ENCODE measurements at regions not wholly inside any gene's neighbourhood (a gene's known extent, or its start where the extent isn't known, plus 50 kb on each side); places are given as distances from the start of the nearest gene placed in this dataset.
"Not testable (repeated sequence)": the region's sequence is repeated elsewhere in the genome, so short reads cannot be mapped to it uniquely, and the experiment has no call there.

- no peak overlapping the region for H3K4me3 ChIP-seq
- H3K4me1 ChIP-seq: no peaks in the 10 kb centered on the region
- H3K27ac ChIP-seq: no peak overlapping the region
- no peaks in the 10 kb centered on the region for H3K27me3 ChIP-seq
- no peaks in the 10 kb centered on the region for H3K9me3 ChIP-seq
- H3K36me3 ChIP-seq: no peaks in the 10 kb centered on the region
- DNase-seq: no peak
- TF ChIP-seq CTCF (IDR thresholded peaks at IDR 0.05): no peak
- intact Hi-C loops (cut with DNase I; ENCODE audit: low total_unique reads): no loop called here
Measured at GRCh38 chr4:104549736-104550135, 55.0 kb upstream of the CXXC4 start.

- no peak overlapping the region for H3K27ac ChIP-seq
- intact Hi-C loops (cut with DNase I; ENCODE audit: low total_unique reads): no loop called here
- H3K9me3 ChIP-seq: peaks cover 0 to 3% (median 0%) of the 10 kb centered on the region in 3 donors
- H3K27me3 ChIP-seq: no peaks in the 10 kb centered on the region
- no peaks in the 10 kb centered on the region for H3K36me3 ChIP-seq
- TF ChIP-seq CTCF (IDR thresholded peaks at IDR 0.05): no peak
- no peak overlapping the region for H3K4me3 ChIP-seq
- no peak for DNase-seq
- H3K4me1 ChIP-seq: no peaks in the 10 kb centered on the region
Measured at GRCh38 chr4:104559502-104559901, 64.8 kb upstream of the CXXC4 start.

- Histone ChIP-seq H3K27ac (no peak overlapping the region), H3K9me3 (no peaks in the 10 kb centered on the region), H3K4me1 (no peaks in the 10 kb centered on the region), H3K4me3 (no peak overlapping the region), H3K36me3 (no peaks in the 10 kb centered on the region), H3K27me3 (no peaks in the 10 kb centered on the region)
- intact Hi-C loops (cut with DNase I; ENCODE audit: low total_unique reads): no loop called here
- no peak for DNase-seq
- TF ChIP-seq CTCF (IDR thresholded peaks at IDR 0.05): no peak
Measured at GRCh38 chr4:104571341-104571740, 76.6 kb upstream of the CXXC4 start.

- Histone ChIP-seq H3K9me3 (no peaks in the 10 kb centered on the region), H3K27me3 (no peaks in the 10 kb centered on the region), H3K27ac (no peak overlapping the region), H3K4me3 (no peak overlapping the region), H3K4me1 (no peaks in the 10 kb centered on the region), H3K36me3 (no peaks in the 10 kb centered on the region)
- intact Hi-C loops (cut with DNase I; ENCODE audit: low total_unique reads): no loop called here
- no peak for TF ChIP-seq CTCF (IDR thresholded peaks at IDR 0.05)
- DNase-seq: no peak
Measured at GRCh38 chr4:104574371-104574770, 79.7 kb upstream of the CXXC4 start.

GRCh38 chr4:104575278-104575677, 80.6 kb upstream of the CXXC4 start:
- no peak for DNase-seq
- no peaks in the 10 kb centered on the region for H3K27me3 ChIP-seq
- no peaks in the 10 kb centered on the region for H3K36me3 ChIP-seq
- no peaks in the 10 kb centered on the region for H3K9me3 ChIP-seq
- no peak overlapping the region for H3K27ac ChIP-seq
- intact Hi-C loops (cut with DNase I; ENCODE audit: low total_unique reads): no loop called here
- no peak for TF ChIP-seq CTCF (IDR thresholded peaks at IDR 0.05)
- no peaks in the 10 kb centered on the region for H3K4me1 ChIP-seq
- H3K4me3 ChIP-seq: no peak overlapping the region

- Histone ChIP-seq H3K4me1 (no peaks in the 10 kb centered on the region), H3K27me3 (no peaks in the 10 kb centered on the region), H3K36me3 (no peaks in the 10 kb centered on the region), H3K4me3 (no peak overlapping the region), H3K9me3 (no peaks in the 10 kb centered on the region), H3K27ac (no peak overlapping the region)
- intact Hi-C loops (cut with DNase I; ENCODE audit: low total_unique reads): no loop called here
- no peak for DNase-seq
- no peak for TF ChIP-seq CTCF (IDR thresholded peaks at IDR 0.05)
Measured at GRCh38 chr4:104577405-104577804, 82.7 kb upstream of the CXXC4 start.

- H3K9me3 ChIP-seq; intact Hi-C loops (cut with DNase I; ENCODE audit: low total_unique reads); H3K4me1 ChIP-seq; H3K4me3 ChIP-seq; H3K27me3 ChIP-seq; H3K36me3 ChIP-seq; H3K27ac ChIP-seq; DNase-seq: not testable (repeated sequence)
Measured at GRCh38 chr4:104581476-104581875, 86.8 kb upstream of the CXXC4 start.

GRCh38 chr4:104582056-104582455, 87.4 kb upstream of the CXXC4 start:
- H3K36me3 ChIP-seq; H3K4me3 ChIP-seq; H3K9me3 ChIP-seq; H3K4me1 ChIP-seq; H3K27me3 ChIP-seq; DNase-seq; intact Hi-C loops (cut with DNase I; ENCODE audit: low total_unique reads); H3K27ac ChIP-seq: not testable (repeated sequence)

All from tibial artery (tissue), 4 donors.